ENCODE measurements at regions not wholly inside any gene's neighbourhood (a gene's known extent, or its start where the extent isn't known, plus 50 kb on each side); places are given as distances from the start of the nearest gene placed in this dataset.

DNA sequence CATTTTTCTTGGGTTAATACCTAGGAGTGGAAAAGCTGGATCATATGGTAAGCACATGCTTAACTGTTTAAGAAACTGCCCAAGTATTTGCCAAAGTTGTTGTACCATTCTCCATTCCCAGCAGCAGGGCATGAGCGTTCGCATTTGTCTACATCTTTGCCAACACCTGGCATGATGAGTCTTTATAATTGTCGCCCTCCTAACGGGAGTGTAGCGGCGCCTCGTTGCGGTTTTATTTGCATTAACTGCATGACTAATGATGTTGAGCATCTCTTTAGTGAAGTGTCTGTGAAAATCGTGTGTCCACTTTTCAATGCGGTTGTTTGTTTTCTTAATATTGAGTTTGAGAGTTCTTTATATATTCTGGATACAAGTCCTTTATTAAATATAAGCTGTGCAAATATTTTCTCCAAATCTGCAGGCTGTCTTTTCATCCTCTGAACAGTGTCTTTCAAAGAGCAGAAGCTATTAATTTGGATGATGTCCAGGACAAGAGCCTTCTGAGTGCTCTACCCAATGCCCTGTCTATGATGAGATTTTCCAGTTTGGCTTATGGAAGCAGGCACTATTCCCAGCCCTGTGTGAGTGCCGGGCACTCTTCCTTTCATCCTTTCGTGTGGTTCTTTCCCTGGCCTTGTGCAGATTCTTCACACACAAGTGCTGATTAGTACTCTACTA is 202.0 kb downstream of the FOXO1 start:
- DNase-seq = no peak

DNA sequence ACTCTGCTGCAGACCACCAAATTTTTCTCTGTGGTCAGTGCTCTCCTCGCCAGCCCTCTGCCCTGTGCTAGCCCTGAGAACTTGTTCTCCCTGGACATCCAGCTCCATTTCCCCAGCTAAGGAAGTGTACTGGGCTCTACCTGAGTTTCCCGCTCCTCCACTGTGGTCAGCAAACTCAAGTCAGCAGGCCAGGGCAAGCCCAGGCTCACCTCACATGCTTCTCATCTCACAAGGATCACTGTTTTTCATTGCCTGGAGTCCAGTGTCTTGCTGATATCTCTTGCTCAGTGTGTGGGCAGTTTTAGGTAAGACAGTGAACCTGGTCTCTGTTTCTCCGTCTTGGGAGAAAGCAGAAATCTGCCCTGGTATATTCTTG is 201.4 kb downstream of the FOXO1 start:
- no peak for DNase-seq

DNA sequence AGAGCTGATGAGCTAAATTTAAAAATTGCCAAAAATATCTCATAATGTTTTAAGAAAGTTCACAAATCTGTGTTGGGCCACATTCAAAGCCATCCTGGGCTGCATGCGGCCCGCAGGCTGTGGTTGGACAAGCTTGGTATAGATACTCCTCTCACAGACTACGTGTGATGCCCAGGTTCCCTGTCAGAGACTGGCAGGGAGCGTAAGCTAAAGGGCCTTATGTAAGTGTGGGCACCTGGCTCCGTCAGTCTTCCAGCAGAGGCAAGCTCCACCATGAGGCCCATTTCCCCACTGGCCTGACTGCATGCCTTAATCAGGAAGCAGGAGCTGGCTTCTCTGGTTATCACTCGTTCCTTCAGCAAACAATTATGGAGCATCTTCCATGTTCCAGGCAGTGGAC is 200.2 kb downstream of the FOXO1 start:
- DNase-seq = no peak

DNA sequence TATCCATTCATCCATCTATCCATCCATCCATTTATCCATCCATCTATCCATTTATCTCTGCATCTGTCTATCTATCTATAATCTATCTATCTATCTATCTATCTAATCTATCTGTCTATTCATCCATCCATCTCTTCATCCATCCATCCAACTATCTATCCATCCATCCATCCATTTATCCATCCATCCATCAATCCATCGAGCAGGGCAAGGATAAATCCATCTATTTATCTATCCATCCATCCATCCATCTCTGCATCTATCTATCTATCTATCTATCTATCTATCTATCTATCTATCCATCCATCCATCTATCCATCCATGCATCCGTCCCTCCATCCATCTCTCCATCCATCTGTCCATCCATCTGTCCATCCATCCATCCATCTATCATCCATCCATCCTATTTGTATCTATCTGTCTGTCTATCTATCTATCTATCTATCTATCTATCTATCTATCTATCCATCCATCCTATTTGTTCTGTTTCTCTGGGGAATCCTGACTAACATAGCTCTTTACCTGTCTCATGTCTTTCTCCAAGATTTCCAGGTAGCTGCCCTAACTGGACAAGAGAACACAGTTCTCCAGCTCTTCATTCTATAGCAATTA is 198.1 kb downstream of the FOXO1 start:
- no peak for DNase-seq

DNA sequence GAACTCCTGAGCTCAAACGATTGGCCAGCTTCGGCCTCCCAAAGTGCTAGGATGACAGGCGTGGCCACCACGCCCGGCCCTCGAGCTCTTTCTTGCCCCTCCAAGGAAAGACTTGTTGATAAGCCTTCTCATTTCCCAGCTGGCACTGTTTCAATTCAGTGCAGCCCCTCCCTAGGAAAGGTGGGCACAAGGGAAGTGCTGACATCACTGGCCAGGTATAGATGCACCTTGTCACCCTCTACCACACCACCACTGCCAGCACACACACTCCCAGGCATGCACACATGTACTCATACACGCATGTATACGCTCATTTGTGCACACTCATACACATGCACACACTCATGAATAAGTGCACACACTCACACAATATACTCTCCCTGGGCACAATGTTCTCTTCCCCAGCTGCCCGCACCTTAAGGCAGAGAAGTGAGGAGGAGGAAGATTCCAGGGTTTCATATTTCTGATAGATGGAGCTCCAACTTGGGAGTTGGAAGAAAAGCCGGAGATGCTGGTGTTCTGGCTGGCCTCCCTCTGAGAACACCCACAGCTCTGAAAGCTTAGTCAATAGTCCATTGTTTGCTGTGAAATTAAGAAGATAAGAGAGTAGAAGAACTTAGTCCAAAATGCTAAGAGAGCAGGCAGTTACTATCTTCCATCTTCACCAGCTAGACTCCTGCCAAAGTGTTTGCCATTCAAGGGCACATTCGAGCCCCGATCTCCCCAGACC is 196.7 kb downstream of the FOXO1 start:
- no peak for DNase-seq

DNA sequence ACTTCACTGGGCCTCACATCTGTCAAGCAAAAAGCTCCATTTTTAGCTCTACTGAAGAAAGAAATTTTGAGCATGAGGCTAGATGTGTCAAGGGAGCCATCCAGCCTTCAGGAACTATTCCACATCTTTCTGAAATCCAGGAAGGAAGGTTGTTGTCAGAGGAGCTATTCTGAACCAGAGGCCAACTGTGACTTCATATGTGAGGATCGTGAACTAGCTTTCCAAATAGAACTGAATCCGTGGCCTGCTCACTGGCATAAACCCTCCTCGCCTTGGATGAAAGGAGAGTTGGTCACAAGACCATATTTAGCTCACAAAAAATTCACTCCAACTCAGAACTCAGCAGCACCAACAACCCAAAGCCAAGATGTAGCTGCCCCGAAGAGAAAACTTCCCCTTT is 195.8 kb downstream of the FOXO1 start:
- DNase-seq = peak; percentile 79

DNA sequence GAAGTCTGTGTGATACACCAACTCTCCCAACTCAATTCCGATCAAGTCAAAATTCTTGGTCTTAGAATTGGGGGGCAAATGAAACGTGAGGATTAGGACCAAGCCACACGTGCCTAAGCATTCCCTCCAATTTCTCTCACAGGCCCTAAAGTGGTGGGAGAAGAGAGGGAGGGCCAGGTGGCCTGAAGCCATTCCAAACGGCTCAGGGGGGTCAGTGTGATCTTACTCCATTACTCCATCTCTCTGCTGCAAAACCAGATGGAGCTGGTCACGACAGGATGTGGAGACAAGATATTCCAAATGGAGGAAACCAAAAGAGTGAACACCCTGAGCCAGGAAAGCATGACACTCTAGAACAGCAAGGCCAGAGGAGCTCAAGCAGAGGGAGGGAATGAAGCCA is 195.4 kb downstream of the FOXO1 start:
- no peak for DNase-seq

DNA sequence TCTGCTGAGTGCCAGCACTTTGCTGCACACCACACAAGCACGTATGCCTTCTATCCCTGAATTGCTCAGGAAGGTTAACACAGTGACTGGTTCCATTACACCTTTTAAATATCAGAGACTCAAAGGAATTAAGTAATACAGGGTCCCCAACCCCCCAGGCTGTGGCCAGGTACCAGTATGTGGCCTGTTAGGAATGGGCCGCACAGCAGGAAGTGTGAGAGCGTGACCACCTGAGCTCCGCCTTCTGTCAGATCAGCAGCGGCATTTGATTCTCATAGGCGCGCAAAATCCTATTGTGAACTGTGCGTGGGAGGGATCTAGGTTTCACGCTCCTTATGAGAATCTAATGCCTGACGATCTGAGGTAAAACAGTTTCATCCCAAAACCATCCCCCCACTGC is 194.5 kb downstream of the FOXO1 start:
- DNase-seq = no peak

DNA sequence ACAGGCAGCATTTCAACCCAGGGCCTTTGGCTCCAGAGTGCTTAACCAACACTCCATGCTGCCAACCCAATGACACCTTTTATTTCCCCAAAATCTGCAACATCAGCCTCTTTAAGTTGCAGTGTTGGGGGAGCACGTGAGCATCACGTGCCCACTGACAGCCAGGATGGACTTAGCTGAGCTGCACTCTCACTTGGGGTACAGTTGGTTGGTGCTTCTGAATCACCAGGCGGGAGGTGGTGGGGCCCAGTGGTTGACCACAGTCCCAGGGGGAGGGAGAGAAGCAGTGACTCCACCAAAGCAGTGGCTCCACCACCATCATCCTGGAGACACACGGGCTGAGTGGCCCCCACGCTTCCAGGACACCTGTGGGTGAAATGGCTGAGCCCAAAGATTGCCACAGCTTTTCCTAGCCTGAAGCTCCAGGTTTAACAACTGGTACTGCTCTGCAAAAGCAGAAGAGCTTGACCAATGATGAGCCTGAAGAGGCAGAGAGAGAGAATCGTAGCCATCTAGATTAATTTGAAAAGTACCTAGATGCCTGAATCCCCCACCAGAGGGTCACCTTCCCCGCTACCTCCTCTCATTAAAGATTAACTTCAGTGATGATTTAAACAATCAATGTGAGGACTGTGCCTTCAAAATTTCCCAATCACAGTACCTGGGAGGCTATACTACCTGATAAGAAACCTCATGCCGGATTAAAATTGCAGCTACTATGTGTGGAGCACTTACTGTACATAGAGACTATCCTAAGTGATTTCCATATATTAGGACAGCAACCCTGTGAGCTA is 193.8 kb downstream of the FOXO1 start:
- DNase-seq = no peak

DNA sequence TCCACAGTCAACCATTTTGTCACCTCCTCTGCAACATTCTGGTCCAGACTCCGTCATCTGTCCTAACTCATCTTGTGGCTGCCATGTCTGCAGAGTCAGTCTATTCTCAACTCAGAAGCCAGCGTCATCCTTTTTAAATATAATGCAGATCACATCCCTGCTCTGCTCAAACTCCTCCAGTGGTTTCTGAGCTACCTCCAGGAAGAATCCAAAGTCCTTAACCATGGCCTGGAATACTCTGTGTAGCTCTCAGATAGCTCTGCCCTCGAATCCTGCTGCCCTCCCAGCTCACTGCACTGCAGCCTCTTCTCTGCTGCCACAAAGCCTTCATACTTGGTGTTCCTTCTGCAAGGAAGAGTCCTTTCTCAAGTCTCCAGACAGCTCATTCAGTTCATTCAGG is 190.8 kb downstream of the FOXO1 start:
- DNase-seq = no peak

DNA sequence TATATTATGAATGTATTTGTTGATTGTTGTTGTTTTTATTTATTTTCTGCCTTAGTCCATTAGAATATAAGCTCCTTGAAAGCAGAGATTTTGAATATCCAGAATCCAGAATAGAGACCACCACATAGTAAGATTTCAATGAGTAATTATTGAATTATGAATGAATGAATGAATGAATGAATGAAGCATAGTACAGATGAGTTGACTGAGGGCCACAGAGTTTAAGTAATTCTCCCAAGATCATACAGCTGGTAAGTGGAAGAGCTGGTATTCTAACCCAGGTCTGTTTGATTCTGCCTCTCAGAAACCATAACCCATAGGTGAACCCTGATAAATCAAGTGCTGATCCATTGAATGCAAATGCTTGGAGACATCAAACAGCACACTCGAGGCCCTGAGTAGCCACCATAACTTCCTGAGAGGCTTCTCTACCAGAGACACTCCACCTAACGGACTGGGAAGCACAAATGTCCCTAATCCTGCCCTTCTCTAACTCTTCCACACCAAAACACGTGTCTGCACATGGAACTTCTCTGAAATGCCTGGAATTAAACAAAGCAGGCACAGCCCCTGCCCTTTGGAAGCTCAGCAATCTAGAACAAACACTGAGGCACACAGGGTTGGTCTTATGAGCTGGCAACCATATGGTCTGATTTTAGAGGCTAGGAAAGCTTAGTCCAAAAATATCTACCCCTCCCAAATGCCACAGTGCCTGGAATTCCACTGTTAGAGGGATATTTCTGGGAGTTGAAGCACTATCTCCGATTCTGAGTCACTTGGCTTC is 190.1 kb downstream of the FOXO1 start:
- DNase-seq = no peak

DNA sequence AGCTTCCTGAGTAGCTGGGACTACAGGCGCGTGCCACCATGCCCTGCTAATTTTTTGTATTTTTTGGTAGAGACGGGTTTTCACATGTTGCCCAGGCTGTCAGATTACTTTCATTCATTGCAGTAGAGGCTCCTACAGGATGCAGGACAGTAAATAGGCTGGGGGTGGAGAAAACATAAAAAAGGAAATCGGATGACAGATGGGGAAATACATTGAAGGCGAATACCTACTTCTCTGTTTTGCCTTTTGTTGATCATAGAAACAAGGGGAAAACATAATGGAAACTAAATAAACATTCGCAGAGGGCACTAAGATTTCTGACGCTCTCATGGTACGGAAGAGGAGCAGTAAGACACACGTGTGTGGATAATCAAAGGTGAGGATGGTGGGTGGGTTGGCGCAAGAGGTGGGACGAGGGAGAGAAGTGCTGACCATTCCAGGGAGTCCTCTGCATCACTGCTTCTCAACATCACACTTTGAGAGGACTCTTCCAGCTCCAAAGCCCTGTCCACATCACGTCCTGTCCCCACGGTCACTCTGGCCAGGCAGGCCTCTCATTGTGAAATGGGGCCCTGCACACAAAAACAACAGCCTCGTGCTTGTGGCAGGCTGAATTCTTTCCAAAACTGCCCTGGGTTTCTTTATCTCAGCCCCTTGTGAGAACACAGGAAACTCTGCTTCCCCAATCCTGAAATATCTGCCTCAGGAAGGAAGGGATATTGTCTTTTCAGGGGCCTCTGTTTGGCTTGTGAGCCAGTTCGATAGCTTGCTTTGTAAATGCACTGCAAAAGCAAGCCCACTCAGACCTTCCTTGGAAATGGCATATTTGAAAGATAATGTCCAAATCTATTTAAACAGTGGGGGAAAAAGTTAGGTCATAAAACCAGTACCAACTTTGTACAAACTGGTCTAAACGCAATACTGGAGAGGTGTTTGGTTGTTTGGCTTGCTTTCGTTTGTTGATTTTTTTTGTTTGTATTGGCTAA is 188.5 kb downstream of the FOXO1 start:
- peak; percentile 10 for DNase-seq

DNA sequence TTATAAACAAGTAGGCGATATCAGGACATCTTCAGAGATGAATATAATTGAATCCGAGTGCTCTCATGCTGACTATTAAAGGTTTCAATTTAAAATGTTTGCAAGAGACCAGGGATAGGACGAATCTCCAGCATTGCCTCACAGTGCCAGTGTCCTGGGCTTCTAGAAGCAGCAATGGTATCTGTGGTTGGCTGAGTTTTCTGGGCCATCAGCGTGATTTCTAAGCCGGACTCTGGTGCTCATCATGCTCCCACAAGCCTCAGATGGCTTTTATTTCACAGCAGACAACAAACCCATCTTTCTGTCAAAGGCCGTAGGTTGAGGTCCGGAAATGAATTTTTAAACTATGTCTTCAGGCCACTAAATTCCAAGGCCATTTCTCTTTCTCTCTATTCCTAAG is 187.7 kb downstream of the FOXO1 start:
- no peak for DNase-seq

DNA sequence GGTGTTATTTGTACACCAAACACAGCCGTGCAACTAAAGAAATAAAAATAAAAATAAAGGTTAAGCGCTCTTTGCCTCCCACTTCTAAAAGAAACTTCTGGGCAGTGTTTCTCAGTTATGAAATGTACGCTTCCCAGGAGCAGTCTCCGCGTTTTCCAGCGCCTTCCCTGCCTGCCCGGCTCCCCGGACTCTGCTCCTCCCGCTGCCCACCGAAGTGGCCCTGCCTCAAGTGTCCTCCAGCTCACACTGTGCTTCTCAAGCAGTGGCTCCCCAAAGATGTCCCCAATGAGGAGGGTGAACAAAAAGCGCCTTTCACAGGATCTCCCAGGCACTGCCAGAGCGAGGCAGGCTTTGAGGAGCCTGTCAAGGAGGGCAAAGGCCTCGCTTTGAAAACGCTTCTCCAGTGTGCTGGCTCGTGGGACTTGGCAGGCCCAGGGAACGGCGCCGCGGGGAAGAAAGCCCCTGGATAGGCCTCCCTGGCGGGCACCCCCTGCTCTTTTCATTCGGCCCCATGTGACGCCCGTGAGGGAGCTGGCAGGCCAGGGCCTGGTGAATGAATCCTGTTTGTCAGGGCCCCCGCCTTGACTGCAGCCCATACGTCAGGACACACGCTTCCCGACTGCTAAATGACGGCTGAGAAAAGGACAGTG is 187.1 kb downstream of the FOXO1 start:
- DNase-seq = no peak

DNA sequence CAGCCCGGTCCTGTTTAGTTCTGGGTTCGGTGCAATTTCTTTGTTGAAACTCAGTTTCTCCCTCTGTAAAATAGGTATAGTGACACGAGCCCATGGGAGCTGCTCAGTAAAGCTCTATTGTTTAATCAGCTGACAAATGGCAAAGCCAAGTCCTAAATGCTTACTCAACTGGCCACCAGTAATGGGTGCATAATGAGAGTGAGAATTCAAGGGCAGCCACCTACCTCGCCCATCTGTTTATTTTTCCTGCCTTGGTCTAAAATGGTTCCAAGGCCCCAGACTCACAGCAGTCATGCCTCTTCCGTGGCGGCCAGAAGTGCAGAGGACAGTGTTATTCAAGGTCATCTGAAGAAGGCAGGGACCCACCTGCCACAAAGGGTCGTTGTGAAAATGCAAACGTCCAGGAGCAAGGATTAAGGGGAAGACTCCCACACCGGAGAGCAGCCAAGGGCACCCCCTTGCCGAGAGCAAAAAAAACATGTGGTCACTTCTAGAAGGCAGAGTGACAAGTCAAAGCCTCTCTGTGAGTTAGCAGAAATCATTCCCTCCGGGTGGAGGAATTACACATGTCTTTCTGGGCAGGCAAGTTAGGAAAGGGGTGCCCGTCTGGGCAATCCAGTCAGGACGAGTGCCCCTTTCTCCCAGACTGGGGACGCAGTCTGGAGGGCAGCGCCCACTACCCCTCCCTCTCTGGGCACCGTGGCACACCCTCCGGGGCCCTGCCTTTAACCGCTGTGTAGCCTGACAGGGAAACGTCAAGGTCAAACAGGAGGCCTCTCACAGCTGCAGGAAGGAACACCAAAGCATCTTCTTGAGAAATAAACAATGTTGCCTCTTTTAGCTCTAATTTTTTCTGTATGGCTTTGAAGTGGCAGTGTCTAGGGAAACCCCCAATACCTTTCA is 186.2 kb downstream of the FOXO1 start:
- no peak for DNase-seq

DNA sequence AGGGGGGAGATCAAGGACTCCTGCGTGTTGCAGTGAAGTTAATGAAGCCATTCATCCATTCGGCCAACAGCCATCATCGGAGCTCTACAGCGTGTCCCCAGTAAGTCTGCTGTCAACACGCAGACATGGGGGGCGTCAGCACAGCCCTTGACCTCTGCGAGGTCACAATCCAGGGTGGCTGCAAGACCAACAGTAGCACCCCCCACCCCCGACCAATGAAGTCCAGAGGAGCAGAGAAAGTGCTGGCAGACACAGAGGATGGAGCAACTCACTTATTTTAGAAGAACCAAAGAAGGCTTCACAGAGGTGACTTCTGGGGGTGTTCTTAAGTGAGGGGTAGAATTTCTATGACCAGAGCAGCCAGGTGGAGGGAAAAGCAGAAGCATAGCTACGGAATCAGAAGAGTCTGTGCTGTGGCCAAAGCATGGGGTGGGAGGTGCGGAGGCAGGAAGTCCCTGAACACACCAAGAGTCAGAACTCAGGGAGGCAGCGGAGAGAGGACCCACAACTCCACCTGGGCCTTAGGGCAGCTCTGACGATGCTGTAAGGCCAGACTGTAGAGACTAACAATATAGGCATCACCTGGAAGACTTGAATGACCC is 185.4 kb downstream of the FOXO1 start:
- no peak for DNase-seq

DNA sequence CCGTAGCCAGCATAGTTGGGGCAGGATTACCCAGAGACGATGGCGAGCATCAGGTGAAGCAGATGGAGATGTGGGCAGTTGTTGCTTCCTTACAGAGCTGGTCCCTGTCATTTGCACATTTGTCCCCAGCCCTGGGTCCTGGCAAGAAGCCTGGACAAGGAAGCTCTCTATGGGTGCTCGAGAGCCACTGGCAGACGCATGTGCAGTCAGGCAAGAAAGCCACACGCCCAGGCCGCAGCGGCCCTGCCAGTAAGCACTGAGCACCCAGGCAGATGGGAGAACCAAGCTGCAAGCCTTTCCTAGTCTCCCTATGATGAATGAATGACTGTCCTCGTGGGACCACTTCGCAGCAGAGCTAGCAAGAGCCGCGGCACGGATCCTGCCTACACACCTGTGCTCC is 182.8 kb downstream of the FOXO1 start:
- no peak for DNase-seq

DNA sequence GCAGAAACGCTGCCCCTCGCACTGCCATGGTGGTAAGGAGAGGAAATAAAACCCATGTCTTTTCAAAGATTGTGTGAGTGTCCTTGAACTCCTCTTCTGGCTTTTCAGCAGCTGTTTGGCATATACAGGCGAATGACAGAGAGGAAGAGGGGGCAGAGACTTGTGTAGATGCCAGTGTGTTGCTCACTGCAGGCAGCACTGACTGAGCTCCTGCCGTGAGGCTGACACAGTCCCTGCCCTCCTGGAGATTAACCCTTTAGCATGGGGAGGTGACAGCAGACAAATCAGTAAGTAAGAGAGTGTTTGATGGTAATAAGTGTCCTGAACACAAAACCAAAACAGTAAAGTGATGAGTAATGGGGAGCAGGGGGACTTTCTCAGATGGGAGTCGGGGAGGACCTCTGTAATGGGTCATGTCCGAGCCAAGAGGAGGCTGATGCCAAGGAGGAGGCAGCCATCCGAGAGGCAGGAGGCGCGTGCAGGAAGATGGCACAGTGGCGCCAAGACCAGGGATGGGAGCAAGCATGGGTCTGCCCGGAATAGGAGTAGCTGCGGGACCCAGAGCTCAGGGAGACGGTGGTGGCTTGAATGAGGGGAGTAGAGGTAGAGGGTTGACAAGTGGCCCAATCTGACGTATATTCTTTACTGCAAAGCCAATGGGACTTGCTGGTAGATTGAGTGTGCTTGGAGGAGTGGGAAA is 182.2 kb downstream of the FOXO1 start:
- no peak for DNase-seq
